ENCODE measurements at regions not wholly inside any gene's neighbourhood (a gene's known extent, or its start where the extent isn't known, plus 50 kb on each side); places are given as distances from the start of the nearest gene placed in this dataset.

GRCh38 chr5:84816746-84817547 is 432.3 kb upstream of the EDIL3 start:
- no peaks in the 10 kb centered on the region for H3K9me3 ChIP-seq
- no peaks in the 10 kb centered on the region for H3K4me1 ChIP-seq
- no peak overlapping the region for H3K4me3 ChIP-seq (replicated peaks in 1 of 3)
- no peak for DNase-seq
- H3K27ac ChIP-seq = no peak overlapping the region
- intact Hi-C loops (cut with DNase I) = no loop called here
- WGBS, 2 donors = 39% methylated on average over 4 of the region's 4 CpGs
- no peaks in the 10 kb centered on the region for H3K27me3 ChIP-seq
- H3K36me3 ChIP-seq = no peaks in the 10 kb centered on the region
- no peak for TF ChIP-seq POLR2A (IDR thresholded peaks at IDR 0.05)
- TF ChIP-seq CTCF (IDR thresholded peaks at IDR 0.05) = no peak

GRCh38 chr5:84816160-84816559 is 431.5 kb upstream of the EDIL3 start:
- no peaks in the 10 kb centered on the region for H3K4me1 ChIP-seq
- TF ChIP-seq POLR2A (IDR thresholded peaks at IDR 0.05) = no peak
- no peak for TF ChIP-seq CTCF (IDR thresholded peaks at IDR 0.05)
- no peaks in the 10 kb centered on the region for H3K27me3 ChIP-seq
- intact Hi-C loops (cut with DNase I) = no loop called here
- WGBS, 2 donors = 28 to 30% methylated on average over 1 of the region's 1 CpG
- H3K27ac ChIP-seq = no peak overlapping the region
- no peak overlapping the region for H3K4me3 ChIP-seq (replicated peaks in 1 of 3)
- no peaks in the 10 kb centered on the region for H3K36me3 ChIP-seq
- no peak for DNase-seq
- H3K9me3 ChIP-seq = no peaks in the 10 kb centered on the region

- intact Hi-C loops (cut with DNase I) = no loop called here
- no peak overlapping the region for H3K27ac ChIP-seq
- DNase-seq = no peak
- no peaks in the 10 kb centered on the region for H3K9me3 ChIP-seq
- no peaks in the 10 kb centered on the region for H3K4me1 ChIP-seq
- TF ChIP-seq POLR2A (IDR thresholded peaks at IDR 0.05) = no peak
- no peak for TF ChIP-seq CTCF (IDR thresholded peaks at IDR 0.05)
- no peak overlapping the region for H3K4me3 ChIP-seq (replicated peaks in 1 of 3)
- H3K36me3 ChIP-seq = no peaks in the 10 kb centered on the region
- no peaks in the 10 kb centered on the region for H3K27me3 ChIP-seq
Observed at GRCh38 chr5:84805473-84805872, 420.8 kb upstream of the EDIL3 start.

- H3K27me3 ChIP-seq = no peaks in the 10 kb centered on the region
- intact Hi-C loops (cut with DNase I) = no loop called here
- 94% methylated on average over 8 of the region's 8 CpGs for WGBS, 2 donors
- no peak overlapping the region for H3K4me3 ChIP-seq (replicated peaks in 1 of 3)
- no peaks in the 10 kb centered on the region for H3K9me3 ChIP-seq
- H3K27ac ChIP-seq = no peak overlapping the region
- no peaks in the 10 kb centered on the region for H3K4me1 ChIP-seq
- no peaks in the 10 kb centered on the region for H3K36me3 ChIP-seq
- TF ChIP-seq CTCF (IDR thresholded peaks at IDR 0.05) (no peak), POLR2A (IDR thresholded peaks at IDR 0.05) (no peak)
- DNase-seq = no peak
Observed at GRCh38 chr5:84796399-84796798, 411.7 kb upstream of the EDIL3 start.

- Histone ChIP-seq H3K27ac (no peak overlapping the region), H3K9me3 (no peaks in the 10 kb centered on the region), H3K4me1 (no peaks in the 10 kb centered on the region), H3K4me3 (replicated peaks in 1 of 3) (no peak overlapping the region), H3K27me3 (no peaks in the 10 kb centered on the region), H3K36me3 (no peaks in the 10 kb centered on the region)
- no peak for DNase-seq
- no peak for TF ChIP-seq POLR2A (IDR thresholded peaks at IDR 0.05)
- TF ChIP-seq CTCF (IDR thresholded peaks at IDR 0.05) = no peak
- intact Hi-C loops (cut with DNase I) = no loop called here
- 93 to 95% methylated on average over 2 of the region's 2 CpGs for WGBS, 2 donors
Observed at GRCh38 chr5:84794486-84795035, 409.9 kb upstream of the EDIL3 start.
